ENCODE measurements at regions not wholly inside any gene's neighbourhood (a gene's known extent, or its start where the extent isn't known, plus 50 kb on each side); places are given as distances from the start of the nearest gene placed in this dataset.
A peak's percentile ranks its signal among the peaks of the same experiment; 100 is the strongest.

GRCh38 chr6:139530561-139530960, 156.1 kb upstream of the CITED2 start:
- H3K27ac Mint-ChIP-seq (ENCODE audit: unreplicated experiment): peak overlapping the region; percentile 78
- no peaks in the 10 kb centered on the region for H3K27me3 Mint-ChIP-seq (ENCODE audit: unreplicated experiment)
- peaks cover 35% of the 10 kb centered on the region for H3K4me1 Mint-ChIP-seq (ENCODE audit: unreplicated experiment)
- no peak overlapping the region for H3K4me3 Mint-ChIP-seq (ENCODE audit: unreplicated experiment)
- no peak for DNase-seq (ENCODE audit: extremely low spot score, unreplicated experiment)
- no peaks in the 10 kb centered on the region for H3K36me3 Mint-ChIP-seq (ENCODE audit: unreplicated experiment)
- H3K9me3 Mint-ChIP-seq (ENCODE audit: unreplicated experiment): no peaks in the 10 kb centered on the region
- no peak for TF ChIP-seq CTCF (IDR thresholded peaks at IDR 0.05)

- Mint-ChIP-seq H3K27ac (ENCODE audit: unreplicated experiment) (no peak overlapping the region), H3K27me3 (ENCODE audit: unreplicated experiment) (no peaks in the 10 kb centered on the region), H3K36me3 (ENCODE audit: unreplicated experiment) (no peaks in the 10 kb centered on the region), H3K4me1 (ENCODE audit: unreplicated experiment) (peaks cover 29% of the 10 kb centered on the region), H3K4me3 (ENCODE audit: unreplicated experiment) (no peak overlapping the region), H3K9me3 (ENCODE audit: unreplicated experiment) (no peaks in the 10 kb centered on the region)
- no peak for TF ChIP-seq CTCF (IDR thresholded peaks at IDR 0.05)
- no peak for DNase-seq (ENCODE audit: extremely low spot score, unreplicated experiment)
Observed at GRCh38 chr6:139529420-139529819, 155.0 kb upstream of the CITED2 start.

DNA sequence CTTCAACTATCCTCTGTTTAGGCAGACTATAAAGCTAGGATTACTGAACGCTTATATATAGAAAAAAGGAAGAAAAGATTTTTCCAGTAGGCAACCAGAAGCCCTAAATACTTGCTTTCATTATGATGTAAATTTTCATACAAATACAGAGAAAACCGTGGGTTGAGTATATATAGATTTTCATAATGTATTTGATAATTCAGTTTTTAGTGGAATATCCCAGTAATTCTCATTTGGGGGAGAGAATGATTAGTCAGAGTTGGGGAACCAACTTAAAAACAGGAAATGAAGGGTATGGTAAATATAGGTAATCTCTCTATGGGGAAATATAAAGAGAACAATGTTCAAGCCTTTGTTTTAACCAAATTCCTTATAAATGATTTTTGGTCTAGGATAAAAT, 154.0 kb upstream of the CITED2 start:
- H3K4me1 Mint-ChIP-seq (ENCODE audit: unreplicated experiment): peaks cover 19% of the 10 kb centered on the region
- no peak overlapping the region for H3K27ac Mint-ChIP-seq (ENCODE audit: unreplicated experiment)
- no peaks in the 10 kb centered on the region for H3K9me3 Mint-ChIP-seq (ENCODE audit: unreplicated experiment)
- no peak for DNase-seq (ENCODE audit: extremely low spot score, unreplicated experiment)
- no peak for TF ChIP-seq CTCF (IDR thresholded peaks at IDR 0.05)
- H3K27me3 Mint-ChIP-seq (ENCODE audit: unreplicated experiment): no peaks in the 10 kb centered on the region
- no peak overlapping the region for H3K4me3 Mint-ChIP-seq (ENCODE audit: unreplicated experiment)
- no peaks in the 10 kb centered on the region for H3K36me3 Mint-ChIP-seq (ENCODE audit: unreplicated experiment)

GRCh38 chr6:139525415-139525814, 151.0 kb upstream of the CITED2 start:
- no peaks in the 10 kb centered on the region for H3K27me3 Mint-ChIP-seq (ENCODE audit: unreplicated experiment)
- peaks cover 3% of the 10 kb centered on the region for H3K9me3 Mint-ChIP-seq (ENCODE audit: unreplicated experiment)
- H3K4me3 Mint-ChIP-seq (ENCODE audit: unreplicated experiment): no peak overlapping the region
- H3K36me3 Mint-ChIP-seq (ENCODE audit: unreplicated experiment): no peaks in the 10 kb centered on the region
- H3K4me1 Mint-ChIP-seq (ENCODE audit: unreplicated experiment): no peaks in the 10 kb centered on the region
- no peak for DNase-seq (ENCODE audit: extremely low spot score, unreplicated experiment)
- no peak overlapping the region for H3K27ac Mint-ChIP-seq (ENCODE audit: unreplicated experiment)
- no peak for TF ChIP-seq CTCF (IDR thresholded peaks at IDR 0.05)

DNA sequence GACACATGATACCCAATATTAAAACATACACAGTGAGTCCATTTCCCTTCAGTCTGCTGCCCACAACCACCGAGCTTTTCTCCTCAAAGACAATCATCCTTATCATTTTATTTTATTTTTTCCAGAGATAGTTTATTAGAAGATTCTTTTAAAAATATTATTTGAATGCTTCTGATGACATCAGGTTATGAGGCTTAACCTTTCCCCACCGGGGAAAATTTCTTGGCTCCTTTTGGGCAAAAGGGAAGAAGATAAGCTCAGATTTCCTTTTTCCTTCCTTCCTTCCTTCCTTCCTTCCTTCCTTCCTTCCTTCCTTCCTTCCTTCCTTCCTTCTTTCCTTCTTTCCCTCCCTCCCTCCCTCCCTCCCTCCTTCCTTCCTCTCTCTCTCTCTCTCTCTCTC, 149.5 kb upstream of the CITED2 start:
- H3K4me1 Mint-ChIP-seq (ENCODE audit: unreplicated experiment): peaks cover 5% of the 10 kb centered on the region

More for the DNA sequence above, 149.5 kb upstream of the CITED2 start:
- H3K27me3 Mint-ChIP-seq (ENCODE audit: unreplicated experiment): no peaks in the 10 kb centered on the region
- H3K27ac Mint-ChIP-seq (ENCODE audit: unreplicated experiment): no peak overlapping the region
- H3K9me3 Mint-ChIP-seq (ENCODE audit: unreplicated experiment): peaks cover 3% of the 10 kb centered on the region
- H3K4me3 Mint-ChIP-seq (ENCODE audit: unreplicated experiment): no peak overlapping the region
- TF ChIP-seq CTCF (IDR thresholded peaks at IDR 0.05): no peak
- H3K36me3 Mint-ChIP-seq (ENCODE audit: unreplicated experiment): no peaks in the 10 kb centered on the region
- DNase-seq (ENCODE audit: extremely low spot score, unreplicated experiment): no peak

Data from osteocyte (in vitro differentiated cells).